BE2C (cell line): ENCODE measurements at regions not wholly inside any gene's neighbourhood (a gene's known extent, or its start where the extent isn't known, plus 50 kb on each side); places are given as distances from the start of the nearest gene placed in this dataset.

Experiments
- DNase-seq: peaks from one replicate; pipeline ENCODE4 v3.0.0-alpha.2; 2020
- H3K27me3 ChIP-seq: fragments of 250-450 bp; sonication (Bioruptor Pico); 2 replicates; pipeline ENCODE4 v1.5.1; 2020; ENCODE audit warnings: mild to moderate bottlenecking
- H3K36me3 ChIP-seq: fragments of 250-450 bp; sonication (Bioruptor Pico); 2 replicates; pipeline ENCODE4 v1.5.1; 2020; ENCODE audit warnings: mild to moderate bottlenecking
- H3K4me1 ChIP-seq: fragments of 250-450 bp; sonication (Bioruptor Pico); 2 replicates; pipeline ENCODE4 v1.5.1; 2020
- H3K4me3 ChIP-seq: 2 replicates; pipeline ENCODE4 v1.5.1; 2011; ENCODE audit warnings: low read depth, low read length
- H3K9me3 ChIP-seq: fragments of 250-450 bp; sonication (Bioruptor Pico); 2 replicates; pipeline ENCODE4 v1.5.1; 2020
- CTCF ChIP-seq: IDR thresholded peaks from 2 replicates; pipeline ENCODE4 v1.5.1; 2012; ENCODE audit warnings: mild to moderate bottlenecking, low read depth, low read length

GRCh38 chr3:147002721-147003120, 397.6 kb upstream of the PLSCR5 start:
- no peak for TF ChIP-seq CTCF
- Histone ChIP-seq H3K9me3 (no peaks in the 10 kb centered on the region), H3K36me3 (no peaks in the 10 kb centered on the region), H3K4me1 (no peaks in the 10 kb centered on the region), H3K4me3 (no peak overlapping the region), H3K27me3 (no peaks in the 10 kb centered on the region)
- DNase-seq, result no peak

- no peak for TF ChIP-seq CTCF
- Histone ChIP-seq H3K36me3 (no peaks in the 10 kb centered on the region), H3K4me3 (no peak overlapping the region), H3K4me1 (no peaks in the 10 kb centered on the region), H3K9me3 (no peaks in the 10 kb centered on the region), H3K27me3 (no peaks in the 10 kb centered on the region)
- DNase-seq, result no peak
Measured at GRCh38 chr3:147000274-147000673, 395.1 kb upstream of the PLSCR5 start.

DNA sequence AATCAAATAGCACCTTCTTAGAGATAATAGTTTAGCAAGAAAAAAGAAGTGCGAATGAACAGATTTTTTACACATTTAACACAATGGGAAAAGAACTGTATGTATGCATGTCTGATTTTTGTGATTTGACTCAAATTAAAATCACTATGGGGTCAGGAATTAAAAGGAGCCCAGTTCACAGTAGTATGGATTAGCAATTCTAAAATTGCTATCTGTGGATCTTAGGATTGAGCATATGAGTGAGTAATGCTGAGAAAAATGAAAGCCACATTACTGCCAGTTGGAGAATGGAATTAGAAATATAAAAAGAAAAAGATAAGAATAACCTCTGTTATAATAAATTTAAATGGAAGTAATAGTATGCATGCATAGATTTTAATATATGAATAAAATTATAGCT, 386.8 kb upstream of the PLSCR5 start:
- Histone ChIP-seq H3K4me3 (no peak overlapping the region), H3K9me3 (no peaks in the 10 kb centered on the region), H3K27me3 (no peaks in the 10 kb centered on the region), H3K36me3 (no peaks in the 10 kb centered on the region), H3K4me1 (no peaks in the 10 kb centered on the region)
- no peak for TF ChIP-seq CTCF
- DNase-seq, result no peak

- no peak for DNase-seq
- Histone ChIP-seq H3K4me3 (no peak overlapping the region), H3K9me3 (no peaks in the 10 kb centered on the region), H3K4me1 (no peaks in the 10 kb centered on the region), H3K27me3 (no peaks in the 10 kb centered on the region), H3K36me3 (no peaks in the 10 kb centered on the region)
- TF ChIP-seq CTCF, result no peak
Measured at GRCh38 chr3:146975476-146975875, 370.3 kb upstream of the PLSCR5 start.

DNA sequence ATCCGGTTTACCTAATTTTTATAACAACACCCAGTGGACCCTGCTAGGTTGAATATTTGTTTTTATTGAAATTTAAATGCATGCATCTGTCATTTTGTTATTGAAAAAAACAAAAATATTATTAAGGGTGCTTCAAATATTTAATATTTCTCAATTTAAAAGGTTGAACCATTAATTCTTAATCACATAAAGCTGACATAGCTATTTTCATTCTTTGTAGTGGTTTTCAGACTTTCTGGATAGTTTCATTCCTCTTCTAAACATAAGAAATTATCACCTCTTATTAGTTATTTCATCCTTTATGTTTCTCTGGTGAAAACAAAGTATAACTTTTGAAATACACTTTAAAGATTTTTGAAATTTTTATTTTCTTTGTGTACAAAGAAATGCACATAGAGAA, 369.9 kb upstream of the PLSCR5 start:
- Histone ChIP-seq H3K36me3 (no peaks in the 10 kb centered on the region), H3K4me1 (no peaks in the 10 kb centered on the region), H3K4me3 (no peak overlapping the region), H3K9me3 (no peaks in the 10 kb centered on the region), H3K27me3 (no peaks in the 10 kb centered on the region)
- no peak for DNase-seq
- TF ChIP-seq CTCF, result no peak

GRCh38 chr3:146974001-146974400, 368.9 kb upstream of the PLSCR5 start:
- Histone ChIP-seq H3K9me3 (no peaks in the 10 kb centered on the region), H3K4me1 (no peaks in the 10 kb centered on the region), H3K36me3 (no peaks in the 10 kb centered on the region), H3K4me3 (no peak overlapping the region), H3K27me3 (no peaks in the 10 kb centered on the region)
- no peak for TF ChIP-seq CTCF
- DNase-seq, result no peak
